ENCODE measurements at regions not wholly inside any gene's neighbourhood (a gene's known extent, or its start where the extent isn't known, plus 50 kb on each side); places are given as distances from the start of the nearest gene placed in this dataset.
"Not testable (repeated sequence)": the region's sequence is repeated elsewhere in the genome, so short reads cannot be mapped to it uniquely, and the experiment has no call there.

- not testable (repeated sequence) for TF ChIP-seq CTCF (IDR thresholded peaks at IDR 0.05); ZFX (IDR thresholded peaks at IDR 0.05; ENCODE audit: borderline replicate concordance)
Measured at GRCh38 chr7:76965731-76966548, 66.2 kb downstream of the SPDYE17 start.
